Fibroblast of skin of back (primary cell): ENCODE measurements at regions not wholly inside any gene's neighbourhood (a gene's known extent, or its start where the extent isn't known, plus 50 kb on each side); places are given as distances from the start of the nearest gene placed in this dataset.
"Not testable (repeated sequence)": the region's sequence is repeated elsewhere in the genome, so short reads cannot be mapped to it uniquely, and the experiment has no call there.

Experiments
- DNase-seq: peaks from one replicate; pipeline ENCODE4 v3.0.0-alpha.2; 2013

GRCh38 chr4:189707227-189707626, 233.4 kb upstream of the FRG1 start:
- DNase-seq = not testable (repeated sequence)

- not testable (repeated sequence) for DNase-seq
Observed at GRCh38 chr4:189711956-189712355, 228.7 kb upstream of the FRG1 start.

- DNase-seq = not testable (repeated sequence)
Observed at GRCh38 chr4:189721016-189721993, 219.4 kb upstream of the FRG1 start.

GRCh38 chr4:189722324-189723003, 218.2 kb upstream of the FRG1 start:
- DNase-seq = not testable (repeated sequence)

GRCh38 chr4:189727982-189728638, 212.6 kb upstream of the FRG1 start:
- DNase-seq = not testable (repeated sequence)

GRCh38 chr4:189731989-189732388, 208.7 kb upstream of the FRG1 start:
- not testable (repeated sequence) for DNase-seq

- DNase-seq = not testable (repeated sequence)
Observed at GRCh38 chr4:189733507-189733906, 207.2 kb upstream of the FRG1 start.

GRCh38 chr4:189734648-189735267, 205.9 kb upstream of the FRG1 start:
- peak; percentile 55 for DNase-seq

GRCh38 chr4:189736656-189737055, 204.0 kb upstream of the FRG1 start:
- DNase-seq = not testable (repeated sequence)

GRCh38 chr4:189740118-189740517, 200.6 kb upstream of the FRG1 start:
- not testable (repeated sequence) for DNase-seq

GRCh38 chr4:189740873-189741272, 199.8 kb upstream of the FRG1 start:
- DNase-seq = no peak

GRCh38 chr4:189753092-189753491, 187.6 kb upstream of the FRG1 start:
- not testable (repeated sequence) for DNase-seq

- no peak for DNase-seq
Observed at GRCh38 chr4:189763583-189763982, 177.1 kb upstream of the FRG1 start.

GRCh38 chr4:189765301-189765700, 175.4 kb upstream of the FRG1 start:
- no peak for DNase-seq

- DNase-seq = no peak
Observed at GRCh38 chr4:189765736-189766135, 174.9 kb upstream of the FRG1 start.

- no peak for DNase-seq
Observed at GRCh38 chr4:189767941-189768340, 172.7 kb upstream of the FRG1 start.

GRCh38 chr4:189769131-189769530, 171.5 kb upstream of the FRG1 start:
- no peak for DNase-seq

GRCh38 chr4:189771696-189772361, 168.8 kb upstream of the FRG1 start:
- no peak for DNase-seq

GRCh38 chr4:189773909-189774308, 166.8 kb upstream of the FRG1 start:
- peak; percentile 80 for DNase-seq

GRCh38 chr4:189779281-189779980, 161.2 kb upstream of the FRG1 start:
- no peak for DNase-seq

GRCh38 chr4:189780391-189780790, 160.3 kb upstream of the FRG1 start:
- peak; percentile 32 for DNase-seq
